ENCODE measurements at regions not wholly inside any gene's neighbourhood (a gene's known extent, or its start where the extent isn't known, plus 50 kb on each side); places are given as distances from the start of the nearest gene placed in this dataset.
A peak's percentile ranks its signal among the peaks of the same experiment; 100 is the strongest.

- intact Hi-C loops (cut with DNase I; ENCODE audit: low total_unique reads): no loop called here
- no peaks in the 10 kb centered on the region for H3K36me3 ChIP-seq
- no peak overlapping the region for H3K4me3 ChIP-seq
- H3K9me3 ChIP-seq: no peaks in the 10 kb centered on the region
- no peak overlapping the region for H3K27ac ChIP-seq
- no peaks in the 10 kb centered on the region for H3K4me1 ChIP-seq
- no peaks in the 10 kb centered on the region for H3K27me3 ChIP-seq
- DNase-seq: no peak
- TF ChIP-seq POLR2A (IDR thresholded peaks at IDR 0.05) (no peak), CTCF (IDR thresholded peaks at IDR 0.05) (no peak)
Measured at GRCh38 chr20:11391591-11391990, 526.1 kb upstream of the BTBD3 start.

- DNase-seq: no peak
- intact Hi-C loops (cut with DNase I; ENCODE audit: low total_unique reads): no loop called here
- no peak for TF ChIP-seq POLR2A (IDR thresholded peaks at IDR 0.05)
- no peak for TF ChIP-seq CTCF (IDR thresholded peaks at IDR 0.05)
- Histone ChIP-seq H3K9me3 (no peaks in the 10 kb centered on the region), H3K4me1 (no peaks in the 10 kb centered on the region), H3K4me3 (no peak overlapping the region), H3K27ac (no peak overlapping the region), H3K36me3 (no peaks in the 10 kb centered on the region), H3K27me3 (no peaks in the 10 kb centered on the region)
Measured at GRCh38 chr20:11394145-11394833, 523.4 kb upstream of the BTBD3 start.

- no peak for TF ChIP-seq POLR2A (IDR thresholded peaks at IDR 0.05)
- Histone ChIP-seq H3K36me3 (no peaks in the 10 kb centered on the region), H3K27ac (no peak overlapping the region), H3K9me3 (no peaks in the 10 kb centered on the region), H3K27me3 (no peaks in the 10 kb centered on the region), H3K4me3 (no peak overlapping the region), H3K4me1 (no peaks in the 10 kb centered on the region)
- no peak for DNase-seq
- intact Hi-C loops (cut with DNase I; ENCODE audit: low total_unique reads): no loop called here
Measured at GRCh38 chr20:11395581-11395980, 522.1 kb upstream of the BTBD3 start.

- H3K9me3 ChIP-seq: no peaks in the 10 kb centered on the region
- H3K36me3 ChIP-seq: no peaks in the 10 kb centered on the region
- no peaks in the 10 kb centered on the region for H3K27me3 ChIP-seq
- TF ChIP-seq POLR2A (IDR thresholded peaks at IDR 0.05) (no peak), CTCF (IDR thresholded peaks at IDR 0.05) (no peak)
- no peak for DNase-seq
- H3K27ac ChIP-seq: no peak overlapping the region
- H3K4me3 ChIP-seq: no peak overlapping the region
- intact Hi-C loops (cut with DNase I; ENCODE audit: low total_unique reads): no loop called here
- peaks cover 0 to 20% of the 10 kb centered on the region in 2 donors for H3K4me1 ChIP-seq
Measured at GRCh38 chr20:11401988-11402387, 515.7 kb upstream of the BTBD3 start.

- DNase-seq: peak; percentile 61 to 73
- H3K27me3 ChIP-seq: no peaks in the 10 kb centered on the region
- peaks cover 0 to 20% of the 10 kb centered on the region in 2 donors for H3K4me1 ChIP-seq
- H3K9me3 ChIP-seq: no peaks in the 10 kb centered on the region
- H3K36me3 ChIP-seq: no peaks in the 10 kb centered on the region
- TF ChIP-seq POLR2A (IDR thresholded peaks at IDR 0.05) (no peak), CTCF (IDR thresholded peaks at IDR 0.05) (no peak)
- H3K27ac ChIP-seq: peak overlapping the region; percentile 74 to 78
- no peak overlapping the region for H3K4me3 ChIP-seq
- intact Hi-C loops (cut with DNase I; ENCODE audit: low total_unique reads): no loop called here
Measured at GRCh38 chr20:11403711-11404110, 514.0 kb upstream of the BTBD3 start.

GRCh38 chr20:11406877-11407276, 510.8 kb upstream of the BTBD3 start:
- H3K4me3 ChIP-seq: no peak overlapping the region
- H3K36me3 ChIP-seq: no peaks in the 10 kb centered on the region
- no peak for DNase-seq
- H3K4me1 ChIP-seq: peaks cover 0 to 20% of the 10 kb centered on the region in 2 donors
- no peaks in the 10 kb centered on the region for H3K9me3 ChIP-seq
- no peak for TF ChIP-seq POLR2A (IDR thresholded peaks at IDR 0.05)
- TF ChIP-seq CTCF (IDR thresholded peaks at IDR 0.05): no peak
- peak overlapping the region; percentile 50 to 54 for H3K27ac ChIP-seq
- intact Hi-C loops (cut with DNase I; ENCODE audit: low total_unique reads): no loop called here
- H3K27me3 ChIP-seq: no peaks in the 10 kb centered on the region

Measured in uterus (tissue), 3 donors.